DOHH2 (cell line): ENCODE measurements at regions not wholly inside any gene's neighbourhood (a gene's known extent, or its start where the extent isn't known, plus 50 kb on each side); places are given as distances from the start of the nearest gene placed in this dataset.

ENCODE experiments used
- H3F3A ChIP-seq: fragments of 200-600 bp; sonication (generic), shearing (Covaris generic); 2 replicates; pipeline ENCODE4 v1.6.0; 2016; ENCODE audit warnings: antibody characterized with exemption, mild to moderate bottlenecking; ENCODE audit not compliant: control insufficient read depth, insufficient read depth
- H3K27ac ChIP-seq: fragments of 200-600 bp; sonication (generic); 2 replicates; pipeline ENCODE4 v1.5.1; 2014; ENCODE audit warnings: low read depth, mild to moderate bottlenecking, low read length, moderate library complexity
- H3K27me3 ChIP-seq: fragments of 200-600 bp; sonication (generic); 2 replicates; pipeline ENCODE4 v1.6.1; 2014; ENCODE audit warnings: mild to moderate bottlenecking, low read length, mixed read lengths; ENCODE audit not compliant: control insufficient read depth
- H3K36me3 ChIP-seq: fragments of 200-600 bp; sonication (generic); 2 replicates; pipeline ENCODE4 v1.6.1; 2014; ENCODE audit warnings: mild to moderate bottlenecking, low read length, moderate library complexity, mixed read lengths; ENCODE audit not compliant: control insufficient read depth
- H3K4me1 ChIP-seq: fragments of 200-600 bp; sonication (generic); 2 replicates; pipeline ENCODE4 v1.6.1; 2014; ENCODE audit warnings: mild to moderate bottlenecking, low read length, mixed read lengths; ENCODE audit not compliant: control insufficient read depth
- H3K4me2 ChIP-seq: fragments of 200-600 bp; sonication (generic); 2 replicates; pipeline ENCODE4 v1.6.0; 2014; ENCODE audit warnings: mild to moderate bottlenecking, low read length, moderate library complexity
- H3K4me3 ChIP-seq: fragments of 200-600 bp; sonication (generic); 2 replicates; pipeline ENCODE4 v1.5.1; 2014; ENCODE audit warnings: mild to moderate bottlenecking, low read length, mixed read lengths
- H3K79me2 ChIP-seq: fragments of 200-600 bp; sonication (generic); 2 replicates; pipeline ENCODE4 v1.6.1; 2014; ENCODE audit warnings: mild to moderate bottlenecking, low read length, mixed read lengths; ENCODE audit not compliant: control insufficient read depth
- H3K9me2 ChIP-seq: fragments of 200-600 bp; sonication (generic); replicated peaks from 2 replicates; pipeline ENCODE4 v1.6.1; 2014; ENCODE audit warnings: mild to moderate bottlenecking, low read length, mixed read lengths; ENCODE audit not compliant: control insufficient read depth
- H3K9me3 ChIP-seq: fragments of 200-600 bp; sonication (generic); 2 replicates; pipeline ENCODE4 v1.6.1; 2014; ENCODE audit warnings: antibody characterized with exemption, low read length, mixed read lengths; ENCODE audit not compliant: control insufficient read depth, insufficient read depth
- H4K20me1 ChIP-seq: fragments of 200-600 bp; sonication (generic); 2 replicates; pipeline ENCODE4 v1.6.0; 2014; ENCODE audit warnings: low read depth, mild to moderate bottlenecking, antibody characterized with exemption, low read length, moderate library complexity; ENCODE audit not compliant: control insufficient read depth, insufficient read depth
- EZH2phosphoT487 ChIP-seq: fragments of 200-600 bp; sonication (generic); IDR thresholded peaks from 2 replicates; pipeline ENCODE4 v1.6.1; 2017; ENCODE audit warnings: borderline replicate concordance, mild to moderate bottlenecking, antibody characterized with exemption, low read length, moderate library complexity, mixed read lengths
- TF ChIP-seq, protein P1 (sequence below): fragments of 200-600 bp; sonication (generic); IDR thresholded peaks from one replicate; pipeline ENCODE4 v1.5.1; 2014; ENCODE audit warnings: antibody characterized with exemption, mild to moderate bottlenecking, low read depth, low read length; ENCODE audit not compliant: poor library complexity, severe bottlenecking

DNA sequence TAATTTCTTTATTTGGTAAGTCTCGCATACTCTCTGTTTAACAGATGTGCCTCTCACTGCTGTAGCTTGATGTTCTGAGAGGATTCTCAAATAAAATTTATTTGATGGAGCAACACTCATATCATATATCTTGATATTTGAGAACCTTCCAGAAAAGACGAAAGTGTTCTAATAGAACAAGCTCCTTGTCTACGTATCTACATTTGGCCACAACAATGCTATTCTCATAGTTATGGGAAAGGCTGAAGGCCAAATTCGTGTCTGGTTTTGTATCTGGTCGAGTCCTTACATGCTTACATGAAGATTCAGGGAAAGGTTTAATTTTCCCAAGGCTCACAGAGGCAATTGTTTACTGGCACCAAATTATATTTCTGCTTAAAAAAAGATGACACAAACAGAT, 186.7 kb upstream of the SLC38A2 start:
- no peaks in the 10 kb centered on the region for H3F3A ChIP-seq
- H3K36me3 ChIP-seq: no peaks in the 10 kb centered on the region
- TF ChIP-seq EZH2phosphoT487: no peak
- TF ChIP-seq, protein P1, sequence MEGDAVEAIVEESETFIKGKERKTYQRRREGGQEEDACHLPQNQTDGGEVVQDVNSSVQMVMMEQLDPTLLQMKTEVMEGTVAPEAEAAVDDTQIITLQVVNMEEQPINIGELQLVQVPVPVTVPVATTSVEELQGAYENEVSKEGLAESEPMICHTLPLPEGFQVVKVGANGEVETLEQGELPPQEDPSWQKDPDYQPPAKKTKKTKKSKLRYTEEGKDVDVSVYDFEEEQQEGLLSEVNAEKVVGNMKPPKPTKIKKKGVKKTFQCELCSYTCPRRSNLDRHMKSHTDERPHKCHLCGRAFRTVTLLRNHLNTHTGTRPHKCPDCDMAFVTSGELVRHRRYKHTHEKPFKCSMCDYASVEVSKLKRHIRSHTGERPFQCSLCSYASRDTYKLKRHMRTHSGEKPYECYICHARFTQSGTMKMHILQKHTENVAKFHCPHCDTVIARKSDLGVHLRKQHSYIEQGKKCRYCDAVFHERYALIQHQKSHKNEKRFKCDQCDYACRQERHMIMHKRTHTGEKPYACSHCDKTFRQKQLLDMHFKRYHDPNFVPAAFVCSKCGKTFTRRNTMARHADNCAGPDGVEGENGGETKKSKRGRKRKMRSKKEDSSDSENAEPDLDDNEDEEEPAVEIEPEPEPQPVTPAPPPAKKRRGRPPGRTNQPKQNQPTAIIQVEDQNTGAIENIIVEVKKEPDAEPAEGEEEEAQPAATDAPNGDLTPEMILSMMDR: no peak
- no peaks in the 10 kb centered on the region for H3K9me2 ChIP-seq
- H3K27me3 ChIP-seq: no peaks in the 10 kb centered on the region
- no peaks in the 10 kb centered on the region for H3K79me2 ChIP-seq
- no peaks in the 10 kb centered on the region for H4K20me1 ChIP-seq
- no peak overlapping the region for H3K4me3 ChIP-seq
- H3K4me1 ChIP-seq: no peaks in the 10 kb centered on the region
- no peak overlapping the region for H3K27ac ChIP-seq
- H3K9me3 ChIP-seq: peaks cover 2% of the 10 kb centered on the region; the same call in 1 of the 2 replicates
- no peak overlapping the region for H3K4me2 ChIP-seq

DNA sequence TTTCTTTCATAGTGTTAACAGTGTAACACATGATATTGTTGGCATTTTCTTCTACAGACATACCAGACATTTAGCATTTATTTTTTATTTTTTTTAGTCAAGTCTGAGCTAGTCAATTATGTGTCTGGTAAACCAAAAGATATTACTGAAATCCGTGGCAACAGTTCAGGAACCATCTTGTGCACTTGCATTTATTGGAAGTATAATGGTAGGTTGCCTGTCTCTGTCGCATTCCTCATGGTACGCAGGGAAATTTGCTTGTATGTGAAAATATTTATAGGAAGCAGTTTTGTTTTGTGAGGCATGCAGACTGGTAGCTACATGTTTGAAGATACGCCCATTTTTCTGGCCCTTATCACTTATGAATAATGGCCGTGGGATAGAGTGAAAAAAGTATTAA, 186.1 kb upstream of the SLC38A2 start:
- no peaks in the 10 kb centered on the region for H3K9me2 ChIP-seq
- TF ChIP-seq, protein P1: no peak
- no peak for TF ChIP-seq EZH2phosphoT487
- no peaks in the 10 kb centered on the region for H3K9me3 ChIP-seq
- H3K4me1 ChIP-seq: no peaks in the 10 kb centered on the region
- no peaks in the 10 kb centered on the region for H3F3A ChIP-seq
- H3K4me3 ChIP-seq: no peak overlapping the region
- H3K36me3 ChIP-seq: no peaks in the 10 kb centered on the region
- H3K27ac ChIP-seq: no peak overlapping the region
- H3K27me3 ChIP-seq: no peaks in the 10 kb centered on the region
- H3K4me2 ChIP-seq: no peak overlapping the region
- H4K20me1 ChIP-seq: no peaks in the 10 kb centered on the region
- no peaks in the 10 kb centered on the region for H3K79me2 ChIP-seq

DNA sequence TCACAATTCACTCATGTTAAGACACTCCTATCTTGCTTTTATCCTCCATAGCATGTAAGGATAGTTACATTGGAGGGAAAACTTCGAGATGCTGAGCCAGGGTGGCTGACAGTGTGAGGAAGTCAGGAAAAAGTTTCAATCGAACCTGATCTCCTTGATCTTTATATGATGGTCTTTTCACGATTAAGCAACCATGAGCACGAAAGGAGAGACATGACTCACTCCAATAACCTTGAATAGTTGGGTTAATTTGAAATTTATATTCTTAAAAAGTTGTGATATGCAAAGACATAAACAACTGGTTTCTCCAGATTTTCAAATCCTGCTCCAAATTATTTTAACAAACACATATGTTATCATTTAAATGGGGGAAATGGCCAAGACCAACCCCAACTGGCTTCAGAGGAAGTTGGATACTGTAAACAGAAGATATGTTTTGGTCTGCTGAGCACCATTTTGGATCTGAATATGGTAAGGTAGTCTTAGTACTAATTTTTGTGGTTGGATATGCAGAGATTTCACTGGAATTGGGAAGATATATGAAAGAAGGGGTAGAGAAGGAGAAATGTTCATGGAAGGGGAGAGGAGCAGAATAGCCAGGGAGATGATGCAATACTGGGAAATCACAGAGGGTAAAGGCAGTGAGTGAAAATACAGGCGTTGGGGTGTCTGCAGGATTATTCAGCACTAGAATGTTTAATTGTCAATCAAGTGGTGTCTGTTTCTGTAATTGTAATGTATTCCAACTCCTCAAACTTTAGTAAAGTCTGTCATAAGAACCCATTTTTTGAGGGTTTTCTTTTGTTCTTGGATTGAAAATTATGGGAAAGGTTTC, 185.2 kb upstream of the SLC38A2 start:
- Histone ChIP-seq H3K27me3 (no peaks in the 10 kb centered on the region), H3K79me2 (no peaks in the 10 kb centered on the region), H3K4me2 (no peak overlapping the region), H3K9me2 (no peaks in the 10 kb centered on the region), H3K4me1 (no peaks in the 10 kb centered on the region), H4K20me1 (no peaks in the 10 kb centered on the region), H3K27ac (no peak overlapping the region), H3K36me3 (no peaks in the 10 kb centered on the region), H3K9me3 (no peaks in the 10 kb centered on the region), H3F3A (no peaks in the 10 kb centered on the region), H3K4me3 (no peak overlapping the region)
- TF ChIP-seq, protein P1: no peak
- TF ChIP-seq EZH2phosphoT487: no peak
